Choroid plexus epithelial cell (primary cell): ENCODE measurements at regions not wholly inside any gene's neighbourhood (a gene's known extent, or its start where the extent isn't known, plus 50 kb on each side); places are given as distances from the start of the nearest gene placed in this dataset.

Source experiments
- DNase-seq: peaks from one replicate; pipeline ENCODE4 v3.0.0-alpha.2; 2010; ENCODE audit warnings: low read depth
- H3K4me3 ChIP-seq: 2 replicates; pipeline ENCODE4 v1.5.1; 2011; ENCODE audit warnings: low read depth, mild to moderate bottlenecking, control low read depth, low read length, moderate library complexity
- TF ChIP-seq, protein P1 (sequence below): conservative IDR thresholded peaks from 2 replicates; pipeline ENCODE4 v1.5.1; 2011; ENCODE audit warnings: low read depth, mild to moderate bottlenecking, control low read depth, inconsistent platforms, low read length, moderate library complexity

DNA sequence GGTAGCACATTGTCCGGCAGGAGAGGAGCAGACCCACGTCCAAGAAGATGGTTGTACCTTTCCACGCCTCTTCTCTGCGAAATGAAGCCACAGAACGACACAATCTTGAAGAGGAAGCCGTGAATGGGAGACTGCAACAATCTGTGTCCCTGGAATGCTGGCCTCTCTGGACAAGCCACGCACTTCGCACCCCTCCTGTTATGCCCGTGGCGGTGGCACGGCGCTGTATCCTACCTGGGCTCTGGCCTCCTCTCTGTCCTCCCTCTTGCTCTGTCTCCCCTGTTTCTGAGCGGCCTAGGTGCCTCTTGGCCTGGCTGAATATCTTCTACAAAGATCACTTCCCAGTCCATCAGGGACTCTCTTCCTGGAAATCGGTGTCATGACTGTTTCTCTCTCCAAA is 717.8 kb downstream of the KCNJ18 start:
- TF ChIP-seq, protein P1, sequence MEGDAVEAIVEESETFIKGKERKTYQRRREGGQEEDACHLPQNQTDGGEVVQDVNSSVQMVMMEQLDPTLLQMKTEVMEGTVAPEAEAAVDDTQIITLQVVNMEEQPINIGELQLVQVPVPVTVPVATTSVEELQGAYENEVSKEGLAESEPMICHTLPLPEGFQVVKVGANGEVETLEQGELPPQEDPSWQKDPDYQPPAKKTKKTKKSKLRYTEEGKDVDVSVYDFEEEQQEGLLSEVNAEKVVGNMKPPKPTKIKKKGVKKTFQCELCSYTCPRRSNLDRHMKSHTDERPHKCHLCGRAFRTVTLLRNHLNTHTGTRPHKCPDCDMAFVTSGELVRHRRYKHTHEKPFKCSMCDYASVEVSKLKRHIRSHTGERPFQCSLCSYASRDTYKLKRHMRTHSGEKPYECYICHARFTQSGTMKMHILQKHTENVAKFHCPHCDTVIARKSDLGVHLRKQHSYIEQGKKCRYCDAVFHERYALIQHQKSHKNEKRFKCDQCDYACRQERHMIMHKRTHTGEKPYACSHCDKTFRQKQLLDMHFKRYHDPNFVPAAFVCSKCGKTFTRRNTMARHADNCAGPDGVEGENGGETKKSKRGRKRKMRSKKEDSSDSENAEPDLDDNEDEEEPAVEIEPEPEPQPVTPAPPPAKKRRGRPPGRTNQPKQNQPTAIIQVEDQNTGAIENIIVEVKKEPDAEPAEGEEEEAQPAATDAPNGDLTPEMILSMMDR: no peak
- DNase-seq: no peak
- H3K4me3 ChIP-seq: no peak overlapping the region

DNA sequence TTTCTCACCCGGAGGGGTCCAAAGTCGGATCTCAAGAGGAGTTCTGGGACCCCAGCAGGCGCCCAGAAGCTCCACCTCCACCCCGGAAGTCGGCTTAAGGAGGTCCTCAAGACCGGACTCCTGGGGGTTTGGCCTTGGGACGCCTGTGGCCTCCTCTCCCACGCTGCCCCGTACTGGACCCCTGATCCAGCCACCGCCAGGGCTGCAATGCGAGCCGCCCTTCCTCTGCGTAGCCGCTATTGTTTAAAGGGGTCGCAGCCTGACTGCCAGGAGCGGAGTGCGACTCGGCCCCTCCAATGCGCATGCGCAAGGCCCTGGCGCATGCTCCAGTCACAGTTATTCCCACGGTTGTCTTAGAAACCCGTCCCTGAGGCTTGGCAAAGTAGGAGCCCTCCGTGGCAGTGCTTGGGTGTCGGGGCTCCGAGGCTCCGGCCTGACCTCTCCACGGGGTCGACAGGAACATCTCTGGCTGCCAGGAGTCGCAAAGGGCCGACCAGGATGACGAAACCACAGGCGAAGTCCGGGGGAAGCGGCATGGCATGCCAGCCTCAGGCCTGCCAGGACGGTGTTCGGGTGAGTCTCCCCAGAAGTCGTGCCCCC is 719.0 kb downstream of the KCNJ18 start:
- H3K4me3 ChIP-seq: no peak overlapping the region
- TF ChIP-seq, protein P1: no peak
- DNase-seq: no peak

DNA sequence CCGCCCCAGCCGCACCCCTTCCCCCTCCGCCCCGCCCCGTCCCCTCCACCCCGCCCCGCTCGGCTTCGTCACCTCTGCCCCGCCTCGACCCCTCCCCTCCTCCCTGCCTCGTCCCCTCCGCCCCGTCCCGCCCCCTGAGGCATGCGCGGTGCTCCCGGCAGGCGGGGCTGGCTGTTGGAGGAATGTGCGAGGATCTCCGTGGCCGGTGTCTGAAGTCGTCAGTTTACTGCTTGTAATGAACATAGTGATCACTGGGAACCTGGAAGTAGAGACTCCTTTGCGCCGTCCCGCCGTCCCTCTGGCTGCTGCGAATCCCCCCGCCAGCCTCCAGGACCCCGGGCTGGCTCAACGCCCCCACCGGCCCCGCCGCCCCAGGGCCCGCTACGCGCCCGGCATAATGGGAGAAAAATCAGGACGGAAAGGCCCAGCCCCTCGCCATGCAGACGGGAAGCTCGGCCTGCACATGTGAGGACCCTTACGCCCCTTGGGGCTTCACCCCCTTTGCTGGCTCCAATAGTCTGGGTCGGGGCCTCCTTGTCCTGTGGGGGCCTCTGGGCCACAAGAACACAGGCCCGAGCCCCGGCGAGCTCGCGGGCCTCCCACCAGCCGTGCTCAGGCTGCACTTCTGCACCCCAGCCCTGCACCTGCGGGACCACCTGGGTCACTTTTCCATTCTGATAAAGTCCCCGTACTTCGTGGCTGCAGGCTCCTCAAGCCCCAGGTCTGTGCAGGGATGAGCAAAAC is 743.1 kb downstream of the KCNJ18 start:
- no peak for DNase-seq
- H3K4me3 ChIP-seq: no peak overlapping the region
- TF ChIP-seq, protein P1: no peak

DNA sequence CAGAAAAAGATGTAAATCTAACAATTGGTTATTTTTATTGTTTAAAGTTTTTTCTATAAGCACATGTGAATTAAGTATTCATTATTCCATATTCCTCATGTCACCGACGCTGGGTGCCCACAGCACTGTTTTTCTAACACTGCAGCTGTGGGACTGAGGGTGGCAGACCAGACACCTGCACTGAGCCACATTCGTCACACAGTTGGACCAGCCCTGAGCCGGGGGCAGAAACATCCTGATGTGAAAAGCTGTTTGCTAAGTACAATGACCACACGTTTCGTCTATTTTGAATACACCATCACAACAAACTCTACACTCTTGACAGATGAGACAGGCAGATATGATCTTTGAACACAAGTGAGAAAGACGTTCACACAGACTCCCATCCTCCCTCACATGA is 749.5 kb downstream of the KCNJ18 start:
- no peak for DNase-seq
- H3K4me3 ChIP-seq: no peak overlapping the region
- TF ChIP-seq, protein P1: no peak

DNA sequence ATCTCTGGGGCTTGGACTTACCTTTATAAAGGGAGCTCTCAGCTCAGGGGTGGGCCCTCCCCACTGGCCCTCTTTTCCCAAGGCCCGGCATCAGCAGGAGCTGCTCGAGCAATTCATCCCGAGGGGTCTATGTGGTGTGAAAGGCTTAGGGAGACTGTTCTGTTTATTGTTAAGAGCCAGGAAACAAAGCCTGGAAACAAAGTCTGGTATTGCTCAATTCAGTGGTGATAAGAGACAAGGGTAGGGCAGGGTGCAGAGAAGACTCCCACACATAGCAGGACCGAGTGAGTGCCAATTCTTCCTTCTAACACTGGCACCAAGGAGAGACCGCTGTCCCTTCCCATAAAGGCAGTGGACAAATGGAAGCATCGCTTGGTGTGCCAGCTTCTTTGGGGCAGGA is 750.7 kb downstream of the KCNJ18 start:
- no peak for DNase-seq
- TF ChIP-seq, protein P1: no peak
- no peak overlapping the region for H3K4me3 ChIP-seq

DNA sequence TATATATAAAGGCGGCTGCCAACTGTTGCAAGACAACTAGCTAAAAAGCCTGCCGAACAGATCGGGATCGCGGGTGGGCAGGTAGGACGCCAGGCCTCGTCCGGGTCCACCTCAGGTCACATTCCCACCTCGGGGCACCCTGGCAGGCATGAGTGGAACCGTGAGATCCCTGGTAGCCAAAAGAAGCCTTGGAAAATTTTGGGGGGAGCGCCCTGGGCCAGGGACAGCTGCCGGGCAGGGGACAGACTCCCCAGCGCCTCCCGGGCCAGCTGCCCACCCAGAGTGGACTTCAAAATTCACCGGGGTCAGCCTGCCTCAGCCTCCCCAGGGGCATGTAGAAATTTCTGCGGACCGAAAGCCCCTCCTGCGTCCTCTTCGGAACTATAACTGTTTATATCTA is 760.9 kb downstream of the KCNJ18 start:
- H3K4me3 ChIP-seq: no peak overlapping the region
- DNase-seq: no peak
- TF ChIP-seq, protein P1: no peak
